GM12878 (cell line): ENCODE measurements at regions not wholly inside any gene's neighbourhood (a gene's known extent, or its start where the extent isn't known, plus 50 kb on each side); places are given as distances from the start of the nearest gene placed in this dataset.

Experiments used
- ASH2L ChIP-seq: fragments of 300-600, 200-600 bp; sonication (generic); IDR thresholded peaks from 2 replicates; pipeline ENCODE4 v1.6.1; 2017; ENCODE audit warnings: low read depth, mild to moderate bottlenecking, borderline replicate concordance
- CEBPB ChIP-seq, 2 experiments: fragments of 150-350 bp in 1 of 2; IDR thresholded peaks; 2 replicates each; pipeline ENCODE4 v1.6.1; 2012 to 2014; ENCODE audit warnings: low read depth in 2 of 2, low read length in 2 of 2, borderline replicate concordance in 1 of 2, inconsistent platforms in 1 of 2
- CTCF ChIP-seq, 3 experiments: IDR thresholded peaks in 2 of 3; conservative IDR thresholded peaks in 1 of 3; 2 replicates each; pipeline ENCODE4 v1.5.1; 2011; ENCODE audit warnings: low read depth in 3 of 3, low read length in 3 of 3, mild to moderate bottlenecking in 3 of 3, control low read depth in 2 of 3, moderate library complexity in 2 of 3, inconsistent platforms in 1 of 3, mixed read lengths in 1 of 3; ENCODE audit not compliant: control insufficient read depth in 2 of 3, insufficient read depth in 1 of 3; ENCODE audit errors: extremely low read depth in 1 of 3
- ETV6 ChIP-seq, 2 experiments: fragments of 450-650 bp in 1 of 2; IDR thresholded peaks in 1 of 2; conservative IDR thresholded peaks in 1 of 2; 2 replicates each; pipeline ENCODE4 v1.6.1; 2014; ENCODE audit warnings: antibody characterized with exemption in 1 of 2, borderline replicate concordance in 1 of 2, low read depth in 1 of 2, mild to moderate bottlenecking in 1 of 2, moderate library complexity in 1 of 2
- HCFC1 ChIP-seq: fragments of 150-350 bp; IDR thresholded peaks from 2 replicates; pipeline ENCODE4 v1.6.1; 2014; ENCODE audit warnings: low read length
- HDAC6 ChIP-seq: fragments of 200-600 bp; sonication (generic); IDR thresholded peaks from one replicate; pipeline ENCODE4 v1.8.0; 2017; ENCODE audit warnings: antibody characterized with exemption; ENCODE audit not compliant: unreplicated experiment
- MXI1 ChIP-seq: fragments of 150-350 bp; IDR thresholded peaks from 2 replicates; pipeline ENCODE4 v1.6.1; 2011; ENCODE audit warnings: low read depth, mild to moderate bottlenecking, inconsistent platforms, low read length, improper control_type of control experiment
- POLR2AphosphoS5 ChIP-seq: IDR thresholded peaks from 2 replicates; pipeline ENCODE4 v1.6.1; 2011; ENCODE audit warnings: mild to moderate bottlenecking, low read length, inconsistent platforms
- SMC3 ChIP-seq: IDR thresholded peaks from 2 replicates; pipeline ENCODE4 v1.6.1; 2011; ENCODE audit warnings: low read length, improper control_type of control experiment, borderline replicate concordance
- SREBF2 ChIP-seq: IDR thresholded peaks from 2 replicates; pipeline ENCODE4 v1.6.1; 2012; ENCODE audit warnings: mild to moderate bottlenecking, low read length
- ZBTB11 ChIP-seq: fragments of 450-650 bp; formaldehyde crosslinking; IDR thresholded peaks from 2 replicates; pipeline ENCODE4 v1.5.0; 2022; ENCODE audit warnings: mild to moderate bottlenecking, missing genetic modification characterization
- ZZZ3 ChIP-seq: IDR thresholded peaks from 2 replicates; pipeline ENCODE4 v1.6.1; 2011; ENCODE audit warnings: low read depth; ENCODE audit not compliant: control insufficient read depth, insufficient read length
- TF ChIP-seq, protein P1 (sequence below): IDR thresholded peaks from 2 replicates; pipeline ENCODE4 v1.6.1; 2012; ENCODE audit warnings: low read length, inconsistent platforms

DNA sequence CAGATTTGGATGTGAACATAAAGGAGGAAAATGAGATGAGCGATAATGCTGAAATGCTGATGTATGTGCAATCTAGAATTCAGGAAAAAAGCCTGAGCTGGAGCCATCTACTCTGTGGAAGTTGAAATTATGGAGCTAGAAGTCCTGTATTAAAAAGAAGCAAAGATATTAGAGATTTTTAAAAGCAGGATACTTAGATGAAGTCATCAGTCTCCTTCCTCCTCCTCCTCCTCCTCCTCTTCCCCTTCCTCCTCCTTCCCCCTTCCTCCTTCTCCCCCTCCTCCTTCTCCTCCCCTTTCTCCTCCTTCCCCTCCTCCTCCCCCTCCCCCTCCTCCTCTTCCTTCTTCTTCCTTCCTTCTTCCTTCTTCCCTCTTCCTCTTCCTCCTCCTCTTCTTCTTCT, 823.8 kb upstream of the CA10 start:
- TF ChIP-seq POLR2AphosphoS5, result no peak
- no peak for TF ChIP-seq CEBPB (IDR thresholded peaks at IDR 0.05; ENCODE audit: borderline replicate concordance in 1 of 2, low read depth in 2 of 2, low read length in 2 of 2)
- no peak for TF ChIP-seq ASH2L
- no peak for TF ChIP-seq SMC3
- TF ChIP-seq, protein P1, sequence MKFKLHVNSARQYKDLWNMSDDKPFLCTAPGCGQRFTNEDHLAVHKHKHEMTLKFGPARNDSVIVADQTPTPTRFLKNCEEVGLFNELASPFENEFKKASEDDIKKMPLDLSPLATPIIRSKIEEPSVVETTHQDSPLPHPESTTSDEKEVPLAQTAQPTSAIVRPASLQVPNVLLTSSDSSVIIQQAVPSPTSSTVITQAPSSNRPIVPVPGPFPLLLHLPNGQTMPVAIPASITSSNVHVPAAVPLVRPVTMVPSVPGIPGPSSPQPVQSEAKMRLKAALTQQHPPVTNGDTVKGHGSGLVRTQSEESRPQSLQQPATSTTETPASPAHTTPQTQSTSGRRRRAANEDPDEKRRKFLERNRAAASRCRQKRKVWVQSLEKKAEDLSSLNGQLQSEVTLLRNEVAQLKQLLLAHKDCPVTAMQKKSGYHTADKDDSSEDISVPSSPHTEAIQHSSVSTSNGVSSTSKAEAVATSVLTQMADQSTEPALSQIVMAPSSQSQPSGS, result no peak
- no peak for TF ChIP-seq ETV6 (conservative IDR thresholded peaks at IDR 0.05 in 1 of 2, IDR thresholded peaks at IDR 0.05 in 1 of 2; ENCODE audit: borderline replicate concordance in 1 of 2, low read depth in 1 of 2)
- TF ChIP-seq MXI1, result no peak
- TF ChIP-seq HCFC1, result no peak
- no peak for TF ChIP-seq SREBF2
- TF ChIP-seq CTCF (IDR thresholded peaks at IDR 0.05 in 2 of 3, conservative IDR thresholded peaks at IDR 0.05 in 1 of 3; ENCODE audit: control insufficient read depth in 2 of 3, extremely low read depth in 1 of 3, insufficient read depth in 1 of 3, low read depth in 3 of 3, low read length in 3 of 3), result no peak
- no peak for TF ChIP-seq ZBTB11 (CRISPR knock-in tag)
- no peak for TF ChIP-seq HDAC6
- no peak for TF ChIP-seq ZZZ3
